Spleen (tissue), 11 donors: ENCODE measurements at regions not wholly inside any gene's neighbourhood (a gene's known extent, or its start where the extent isn't known, plus 50 kb on each side); places are given as distances from the start of the nearest gene placed in this dataset.
A peak's percentile ranks its signal among the peaks of the same experiment; 100 is the strongest.

Experiments
- DNase-seq: peaks from one replicate; pipeline ENCODE4 v3.0.0-alpha.2; 2020
- H3K27ac ChIP-seq, 8 donors: fragments of 200-600 bp; sonication (generic) in 7 of 8; 1 replicate in 4 of 8; 2 replicates in 4 of 8; pipeline versions ENCODE4 v1.5.0 to v1.8.0; 2016 to 2021; ENCODE audit warnings: inconsistent platforms in 4 of 8, mild to moderate bottlenecking in 4 of 8, moderate library complexity in 1 of 8
- H3K27me3 ChIP-seq, 7 donors: fragments of 200-600 bp; sonication (generic) in 6 of 7; replicated peaks in 1 of 7; 1 replicate in 4 of 7; 2 replicates in 3 of 7; pipeline versions ENCODE4 v1.5.0 to v1.8.0; 2016 to 2021; ENCODE audit warnings: inconsistent platforms in 3 of 7, mild to moderate bottlenecking in 1 of 7
- H3K36me3 ChIP-seq, 6 donors: fragments of 200-600 bp; sonication (generic) in 5 of 6; 1 replicate in 4 of 6; 2 replicates in 2 of 6; pipeline versions ENCODE4 v1.5.0 to v1.8.0; 2016 to 2021; ENCODE audit warnings: inconsistent platforms in 2 of 6
- H3K4me1 ChIP-seq, 6 donors: fragments of 200-600 bp; sonication (generic) in 5 of 6; 1 replicate in 3 of 6; 2 replicates in 3 of 6; pipeline versions ENCODE4 v1.5.0 to v1.8.0; 2016 to 2021; ENCODE audit warnings: inconsistent platforms in 3 of 6
- H3K4me3 ChIP-seq, 8 donors: fragments of 200-600 bp; sonication (generic) in 7 of 8; 1 replicate in 4 of 8; 2 replicates in 4 of 8; pipeline versions ENCODE4 v1.5.0 to v1.8.0; 2016 to 2021; ENCODE audit warnings: inconsistent platforms in 4 of 8, mild to moderate bottlenecking in 4 of 8, moderate library complexity in 2 of 8
- H3K9me3 ChIP-seq, 8 donors: fragments of 200-600 bp; sonication (generic) in 7 of 8; 1 replicate in 4 of 8; 2 replicates in 4 of 8; pipeline versions ENCODE4 v1.5.0 to v1.8.0; 2016 to 2021; ENCODE audit warnings: inconsistent platforms in 4 of 8
- POLR2A ChIP-seq, 3 donors: fragments of 450-650 bp; IDR thresholded peaks; one replicate each; pipeline ENCODE4 v1.5.1; 2017; ENCODE audit warnings: antibody characterized with exemption in 3 of 3, mild to moderate bottlenecking in 1 of 3
- POLR2AphosphoS5 ChIP-seq, 3 donors: sonication (generic); formaldehyde crosslinking; IDR thresholded peaks; one replicate each; pipeline ENCODE4 v1.5.1; 2017; ENCODE audit warnings: antibody characterized with exemption in 3 of 3
- WGBS, 5 donors: extraction: QIAGEN DNeasy Blood & Tissue Kit in 3 of 5; methylation state at CpG; one replicate each; pipeline versions ENCODE4 v1.1.5 to v1.1.7; 2013 to 2018; 5-methylcytosine and 5-hydroxymethylcytosine counted together
- intact Hi-C: fragments of 100-400 bp; cut with DNase I; formaldehyde crosslinking; loops from one replicate; pipeline ENCODE4 v1.15.0; 2023; ENCODE audit warnings: low total_unique reads
- TF ChIP-seq, protein P1 (sequence below), 11 experiments: fragments of 200-600 bp in 7 of 11; fragments of 450-650 bp in 4 of 11; sonication (generic) in 4 of 11; IDR thresholded peaks in 8 of 11; conservative IDR thresholded peaks in 3 of 11; 1 replicate in 7 of 11; 2 replicates in 4 of 11; pipeline versions ENCODE4 v1.4.0 to v1.8.0; 2016 to 2021; ENCODE audit warnings: antibody characterized with exemption in 11 of 11, inconsistent platforms in 4 of 11, mild to moderate bottlenecking in 1 of 11
- donor health status: healthy with polysubstance abuse.
- donor health status: DM: no; HTN: no; CAD: no; lungs with moderate emphysema.
- donor health status: DM: no; HTN: no; CAD: no.
- donor health status: Bipolar disorder and iron deficiency.
- donor health status: healthy.
- donor health status: DM: no; HTN: no; CAD: no.
- donor health status: DM: yes; HTN: yes; CAD: no.

DNA sequence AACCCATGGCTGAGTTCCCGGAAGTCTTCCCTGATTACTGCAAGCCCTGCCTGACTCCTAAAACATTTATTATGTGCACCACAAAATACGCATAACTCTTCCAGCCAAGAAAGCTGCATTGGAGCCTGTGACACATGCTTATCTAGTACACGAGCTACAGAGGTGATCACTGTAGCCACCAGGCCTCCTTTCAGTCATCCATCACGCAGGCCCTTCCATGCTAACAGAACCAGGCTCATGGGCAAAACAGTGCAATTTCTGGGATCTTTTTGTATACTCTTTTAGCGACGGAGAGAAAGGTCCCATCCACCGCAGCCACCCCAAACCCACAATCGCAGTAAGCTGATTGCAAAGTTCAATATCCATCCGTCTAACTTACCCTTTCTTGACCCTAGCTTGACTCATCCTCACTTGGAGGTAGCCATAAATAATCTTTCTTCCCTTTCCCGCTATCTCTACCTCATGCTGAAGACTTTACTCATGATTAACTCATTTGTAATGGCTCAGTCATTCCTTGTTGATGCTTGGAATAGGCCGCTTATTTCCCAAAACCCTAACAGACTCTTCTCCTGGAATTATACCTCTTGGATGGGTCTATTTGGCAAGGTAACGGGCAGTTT lies 1203.5 kb downstream of the TYW1 start:
- no peak overlapping the region for H3K4me3 ChIP-seq
- TF ChIP-seq, protein P1, sequence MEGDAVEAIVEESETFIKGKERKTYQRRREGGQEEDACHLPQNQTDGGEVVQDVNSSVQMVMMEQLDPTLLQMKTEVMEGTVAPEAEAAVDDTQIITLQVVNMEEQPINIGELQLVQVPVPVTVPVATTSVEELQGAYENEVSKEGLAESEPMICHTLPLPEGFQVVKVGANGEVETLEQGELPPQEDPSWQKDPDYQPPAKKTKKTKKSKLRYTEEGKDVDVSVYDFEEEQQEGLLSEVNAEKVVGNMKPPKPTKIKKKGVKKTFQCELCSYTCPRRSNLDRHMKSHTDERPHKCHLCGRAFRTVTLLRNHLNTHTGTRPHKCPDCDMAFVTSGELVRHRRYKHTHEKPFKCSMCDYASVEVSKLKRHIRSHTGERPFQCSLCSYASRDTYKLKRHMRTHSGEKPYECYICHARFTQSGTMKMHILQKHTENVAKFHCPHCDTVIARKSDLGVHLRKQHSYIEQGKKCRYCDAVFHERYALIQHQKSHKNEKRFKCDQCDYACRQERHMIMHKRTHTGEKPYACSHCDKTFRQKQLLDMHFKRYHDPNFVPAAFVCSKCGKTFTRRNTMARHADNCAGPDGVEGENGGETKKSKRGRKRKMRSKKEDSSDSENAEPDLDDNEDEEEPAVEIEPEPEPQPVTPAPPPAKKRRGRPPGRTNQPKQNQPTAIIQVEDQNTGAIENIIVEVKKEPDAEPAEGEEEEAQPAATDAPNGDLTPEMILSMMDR (IDR thresholded peaks at IDR 0.05 in 8 of 11, conservative IDR thresholded peaks at IDR 0.05 in 3 of 11) = no peak
- TF ChIP-seq POLR2AphosphoS5 (IDR thresholded peaks at IDR 0.05) = no peak
- TF ChIP-seq POLR2A (IDR thresholded peaks at IDR 0.05) = no peak
- no peaks in the 10 kb centered on the region for H3K4me1 ChIP-seq
- intact Hi-C loops = no loop called here
- H3K27me3 ChIP-seq = no peaks in the 10 kb centered on the region
- H3K36me3 ChIP-seq = no peaks in the 10 kb centered on the region
- WGBS, 5 donors = 64 to 76% (median 70%) methylated on average over 12 of the region's 12 CpGs
- peak; percentile 9 for DNase-seq
- H3K27ac ChIP-seq = no peak overlapping the region
- H3K9me3 ChIP-seq = peaks cover 0 to 41% (median 9%) of the 10 kb centered on the region in 8 donors

DNA sequence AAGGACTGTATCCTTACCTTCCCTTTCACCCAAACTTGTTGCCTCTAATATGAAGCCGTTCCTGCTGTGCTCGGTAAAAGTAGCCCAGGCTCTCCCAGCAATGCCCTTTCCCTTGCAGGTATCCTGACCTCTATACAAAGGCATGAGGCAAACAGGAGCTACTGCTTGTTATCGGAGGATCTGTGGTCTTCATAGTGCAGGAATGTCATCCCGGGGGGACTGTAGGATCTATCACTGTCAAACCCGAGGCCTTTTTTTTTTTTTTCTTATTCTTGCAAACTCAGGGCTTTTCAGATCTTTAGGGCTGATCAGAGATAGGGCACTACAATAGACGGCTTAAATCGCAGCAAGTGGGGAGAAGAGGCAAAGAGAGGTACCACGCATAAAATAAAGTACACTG lies 1206.6 kb downstream of the TYW1 start:
- H3K27ac ChIP-seq = no peak overlapping the region
- H3K4me1 ChIP-seq = no peaks in the 10 kb centered on the region
- no peaks in the 10 kb centered on the region for H3K27me3 ChIP-seq
- intact Hi-C loops = no loop called here
- H3K9me3 ChIP-seq = peaks cover 0 to 54% (median 16%) of the 10 kb centered on the region in 8 donors
- WGBS, 5 donors = 67 to 76% (median 73%) methylated on average over 8 of the region's 8 CpGs
- H3K4me3 ChIP-seq = no peak overlapping the region
- no peaks in the 10 kb centered on the region for H3K36me3 ChIP-seq
- peak; percentile 1 for DNase-seq
- TF ChIP-seq POLR2A (IDR thresholded peaks at IDR 0.05) (no peak), POLR2AphosphoS5 (IDR thresholded peaks at IDR 0.05) (no peak)
- TF ChIP-seq, protein P1 (IDR thresholded peaks at IDR 0.05 in 8 of 11, conservative IDR thresholded peaks at IDR 0.05 in 3 of 11) = no peak

DNA sequence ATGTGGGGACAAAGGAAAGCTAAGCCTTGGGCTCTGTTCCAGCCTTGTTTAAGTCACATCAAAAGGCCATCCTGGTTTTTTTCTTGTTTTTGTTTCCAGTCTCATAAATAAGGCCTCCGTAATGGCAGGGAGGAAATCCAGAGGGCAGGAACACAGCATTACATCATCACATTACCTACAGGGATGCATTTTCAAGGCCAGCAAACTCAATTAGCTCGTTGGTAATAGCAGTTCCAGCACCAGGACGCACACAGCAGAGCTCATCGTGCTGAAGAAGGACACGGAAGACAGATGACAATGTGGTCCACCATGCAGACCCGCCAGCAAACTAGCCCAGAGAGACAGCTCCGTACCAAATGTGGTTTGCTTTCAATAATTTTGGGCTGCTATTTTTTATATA lies 1209.2 kb downstream of the TYW1 start:
- 47 to 72% (median 62%) methylated on average over 7 of the region's 7 CpGs for WGBS, 5 donors
- Histone ChIP-seq H3K4me3 (no peak overlapping the region), H3K36me3 (no peaks in the 10 kb centered on the region), H3K27ac (no peak overlapping the region), H3K4me1 (no peaks in the 10 kb centered on the region), H3K9me3 (peaks cover 0 to 48% (median 16%) of the 10 kb centered on the region in 8 donors), H3K27me3 (no peaks in the 10 kb centered on the region)
- DNase-seq = peak; percentile 17
- TF ChIP-seq, protein P1 (IDR thresholded peaks at IDR 0.05 in 8 of 11, conservative IDR thresholded peaks at IDR 0.05 in 3 of 11) = no peak
- no peak for TF ChIP-seq POLR2A (IDR thresholded peaks at IDR 0.05)
- no peak for TF ChIP-seq POLR2AphosphoS5 (IDR thresholded peaks at IDR 0.05)
- intact Hi-C loops = no loop called here

DNA sequence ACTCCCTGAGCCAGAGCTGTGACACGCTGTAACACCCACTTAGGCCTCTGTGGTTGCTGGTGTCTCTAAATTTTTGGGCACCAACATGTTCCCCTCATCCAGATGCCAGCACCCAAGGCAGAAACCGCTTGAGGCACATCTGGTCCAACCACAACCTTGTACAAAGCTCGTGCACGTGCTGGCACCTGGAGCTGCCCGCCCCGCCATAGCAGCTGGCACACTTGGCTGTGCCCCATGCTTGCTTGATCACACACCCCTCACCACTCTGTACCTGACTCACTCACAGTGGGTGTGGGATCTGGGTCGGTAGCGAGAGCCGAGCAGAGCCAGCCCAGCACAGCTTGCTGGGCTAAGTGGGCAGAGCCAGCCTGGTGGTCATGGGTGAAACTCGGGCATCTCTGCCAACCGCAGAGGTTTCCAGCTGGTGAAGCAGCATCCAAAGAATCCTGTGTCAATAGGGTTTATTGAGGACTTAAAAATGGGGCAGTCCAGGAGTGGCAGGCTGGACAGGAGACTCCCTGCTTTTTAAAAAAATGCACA lies 1210.4 kb downstream of the TYW1 start:
- TF ChIP-seq, protein P1 (IDR thresholded peaks at IDR 0.05 in 8 of 11, conservative IDR thresholded peaks at IDR 0.05 in 3 of 11) = no peak
- TF ChIP-seq POLR2AphosphoS5 (IDR thresholded peaks at IDR 0.05) (no peak), POLR2A (IDR thresholded peaks at IDR 0.05) (no peak)
- 88 to 97% (median 89%) methylated on average over 7 to 11 of the region's 11 CpGs for WGBS, 5 donors
- DNase-seq = peak; percentile 56
- Histone ChIP-seq H3K27ac (no peak overlapping the region), H3K36me3 (no peaks in the 10 kb centered on the region), H3K9me3 (peaks cover 0 to 42% (median 14%) of the 10 kb centered on the region in 8 donors), H3K4me3 (no peak overlapping the region), H3K27me3 (no peaks in the 10 kb centered on the region), H3K4me1 (no peaks in the 10 kb centered on the region)
- intact Hi-C loops = no loop called here
